RWPE1 (cell line): ENCODE measurements at regions not wholly inside any gene's neighbourhood (a gene's known extent, or its start where the extent isn't known, plus 50 kb on each side); places are given as distances from the start of the nearest gene placed in this dataset.
A peak's percentile ranks its signal among the peaks of the same experiment; 100 is the strongest.

Experiments
- CTCF ChIA-PET: fragments of 350-600 bp; sonication (Branson Sonifier 250); formaldehyde crosslinking; extraction: SDS; loops from one replicate; lab custom pipeline; 2021; lab: Yijun Ruan, JAX
- POLR2A ChIA-PET: fragments of 400-600 bp; formaldehyde crosslinking; extraction: SDS; loops from one replicate; lab custom pipeline; 2020; ENCODE audit warnings: antibody characterized with exemption; ENCODE audit not compliant: low non-redundant PET; lab: Yijun Ruan, JAX
- DNase-seq: peaks from one replicate; pipeline ENCODE4 v3.0.0; 2012; ENCODE audit warnings: low spot score
- H3K27ac ChIP-seq: fragments of 450-650 bp; 2 replicates; pipeline ENCODE4 v1.5.1; 2017
- TF ChIP-seq, protein P1 (sequence below): fragments of 450-650 bp; conservative IDR thresholded peaks from 2 replicates; pipeline ENCODE4 v1.5.1; 2017; ENCODE audit warnings: low read depth, mild to moderate bottlenecking

GRCh38 chr6:26268659-26269402, 96.2 kb upstream of the BTN3A2 start:
- H3K27ac ChIP-seq = peak overlapping the region; percentile 63
- CTCF ChIA-PET = no interaction called here
- TF ChIP-seq, protein P1, sequence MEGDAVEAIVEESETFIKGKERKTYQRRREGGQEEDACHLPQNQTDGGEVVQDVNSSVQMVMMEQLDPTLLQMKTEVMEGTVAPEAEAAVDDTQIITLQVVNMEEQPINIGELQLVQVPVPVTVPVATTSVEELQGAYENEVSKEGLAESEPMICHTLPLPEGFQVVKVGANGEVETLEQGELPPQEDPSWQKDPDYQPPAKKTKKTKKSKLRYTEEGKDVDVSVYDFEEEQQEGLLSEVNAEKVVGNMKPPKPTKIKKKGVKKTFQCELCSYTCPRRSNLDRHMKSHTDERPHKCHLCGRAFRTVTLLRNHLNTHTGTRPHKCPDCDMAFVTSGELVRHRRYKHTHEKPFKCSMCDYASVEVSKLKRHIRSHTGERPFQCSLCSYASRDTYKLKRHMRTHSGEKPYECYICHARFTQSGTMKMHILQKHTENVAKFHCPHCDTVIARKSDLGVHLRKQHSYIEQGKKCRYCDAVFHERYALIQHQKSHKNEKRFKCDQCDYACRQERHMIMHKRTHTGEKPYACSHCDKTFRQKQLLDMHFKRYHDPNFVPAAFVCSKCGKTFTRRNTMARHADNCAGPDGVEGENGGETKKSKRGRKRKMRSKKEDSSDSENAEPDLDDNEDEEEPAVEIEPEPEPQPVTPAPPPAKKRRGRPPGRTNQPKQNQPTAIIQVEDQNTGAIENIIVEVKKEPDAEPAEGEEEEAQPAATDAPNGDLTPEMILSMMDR = no peak
- POLR2A ChIA-PET = interaction anchor here (0.6 to 0.9 kb wide), 2 partner anchors 52 to 1598 kb away, joined by 3 to 4 read pairs; a partner anchor contains a TSS
- peak; percentile 84 for DNase-seq

DNA sequence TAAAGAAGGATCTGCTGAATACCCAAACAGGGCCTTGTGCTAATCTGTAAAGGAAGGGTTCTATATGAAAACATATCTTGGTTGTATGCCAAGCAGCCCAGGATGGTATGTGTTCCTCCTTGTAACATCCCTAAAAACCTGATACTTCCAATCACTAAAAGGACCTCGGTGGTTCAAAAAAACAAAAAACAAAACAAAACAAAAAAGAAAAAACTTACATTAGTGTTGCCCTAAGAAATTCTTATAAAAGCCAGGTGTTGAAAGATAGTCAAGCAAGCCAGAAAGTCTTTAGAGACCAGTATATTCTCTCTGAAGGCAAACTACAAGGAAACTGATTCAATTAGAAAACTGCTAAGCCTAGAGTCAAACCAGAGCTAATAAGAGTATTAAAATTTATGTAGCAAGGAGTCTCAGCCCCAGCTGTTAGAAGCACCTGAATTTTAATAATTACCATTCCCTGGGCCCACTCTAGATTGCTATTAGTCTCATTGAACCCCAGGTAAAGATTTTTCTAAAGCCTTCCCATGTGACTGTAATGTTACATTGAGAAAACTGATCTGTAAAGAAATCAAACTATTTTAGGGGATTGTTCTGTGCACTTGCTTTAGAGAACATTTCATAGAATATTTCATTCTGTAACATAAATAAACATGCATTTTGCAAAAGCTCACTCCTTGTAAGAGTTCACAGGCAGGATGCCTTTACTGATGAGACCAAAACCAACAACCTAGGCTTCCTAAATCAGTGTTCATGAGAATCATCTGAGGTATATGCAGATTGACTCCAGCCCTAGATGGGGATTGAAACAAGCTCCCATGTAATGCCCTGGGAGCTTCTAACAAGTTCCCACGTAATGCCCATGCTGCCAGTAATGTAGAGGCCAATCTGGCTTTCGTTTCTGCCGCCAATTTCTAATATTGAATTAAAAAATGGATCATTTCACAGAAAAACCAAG, 95.2 kb upstream of the BTN3A2 start:
- POLR2A ChIA-PET = interaction anchor here (1.8 to 4.8 kb wide), 2 partner anchors 19 to 53 kb away, joined by 7 to 39 read pairs; a partner anchor contains a TSS
- no peak for DNase-seq
- CTCF ChIA-PET = interaction anchor here (0.6 to 1.1 kb wide), 2 partner anchors 19 to 26 kb away, joined by 4 to 6 read pairs; a partner anchor contains a TSS
- TF ChIP-seq, protein P1 = no peak
- no peak overlapping the region for H3K27ac ChIP-seq

DNA sequence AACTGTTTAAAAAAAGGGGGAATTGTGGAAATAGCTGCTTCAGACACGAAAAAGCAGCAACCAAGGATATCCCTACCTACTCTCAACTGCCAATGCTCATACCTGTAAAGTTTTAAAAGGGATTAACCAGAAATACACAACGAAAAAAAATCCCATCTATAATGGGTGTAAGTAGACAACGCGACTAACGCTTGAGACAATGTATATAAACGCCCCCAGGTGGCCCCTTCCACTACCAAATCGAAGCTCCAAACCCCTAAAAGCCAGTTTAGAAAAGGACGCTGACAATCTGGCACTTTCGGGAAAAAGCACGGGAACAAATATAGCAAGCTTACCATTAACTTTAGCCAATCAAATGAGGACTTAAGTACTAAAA, 94.5 kb upstream of the BTN3A2 start:
- ChIA-PET CTCF (interaction anchor here (0.7 to 1.1 kb wide), 2 partner anchors 20 kb away, joined by 3 to 6 read pairs; a partner anchor contains a TSS), POLR2A (interaction anchor here (1.8 to 4.8 kb wide), 2 partner anchors 20 to 54 kb away, joined by 7 to 39 read pairs; a partner anchor contains a TSS)
- no peak for DNase-seq
- peak overlapping the region; percentile 98 for H3K27ac ChIP-seq
- TF ChIP-seq, protein P1 = no peak

GRCh38 chr6:26270903-26271667, 93.9 kb upstream of the BTN3A2 start:
- POLR2A ChIA-PET = interaction anchor here (1.8 to 4.8 kb wide), 2 partner anchors 20 to 54 kb away, joined by 7 to 39 read pairs; a partner anchor contains a TSS
- H3K27ac ChIP-seq = peak overlapping the region; percentile 98
- DNase-seq = peak; percentile 97
- CTCF ChIA-PET = interaction anchor here (0.5 to 0.7 kb wide), 2 partner anchors 20 to 1835 kb away, joined by 3 to 4 read pairs; no protein-coding TSS in a partner anchor
- TF ChIP-seq, protein P1 = no peak

GRCh38 chr6:26271668-26272024, 93.4 kb upstream of the BTN3A2 start:
- TF ChIP-seq, protein P1 = no peak
- ChIA-PET CTCF (no interaction called here), POLR2A (interaction anchor here (0.6 to 4.8 kb wide), 3 partner anchors 21 to 1593 kb away, joined by 3 to 39 read pairs (median 7); a partner anchor contains a TSS)
- peak overlapping the region; percentile 98 for H3K27ac ChIP-seq
- DNase-seq = no peak
